ENCODE measurements at regions not wholly inside any gene's neighbourhood (a gene's known extent, or its start where the extent isn't known, plus 50 kb on each side); places are given as distances from the start of the nearest gene placed in this dataset.

DNA sequence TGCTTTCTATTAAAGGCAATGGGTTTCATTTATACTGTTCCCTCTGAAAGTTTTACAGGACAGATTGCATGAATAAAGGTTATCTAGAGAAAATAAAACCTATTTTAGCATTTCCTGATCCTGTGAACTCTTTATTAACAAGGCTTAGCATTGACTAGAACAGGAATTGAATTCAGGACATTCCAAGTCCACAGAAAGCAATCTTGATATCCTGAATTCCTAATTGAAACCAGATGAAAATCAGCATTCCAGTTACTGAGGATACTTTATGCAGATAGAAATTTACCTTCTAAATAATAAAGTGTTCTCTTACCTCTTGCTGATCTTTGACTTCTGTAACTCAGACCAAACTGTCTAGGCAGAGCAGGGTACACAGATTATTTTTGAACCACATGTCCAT lies 151.4 kb downstream of the ZNF518B start:
- TF ChIP-seq, protein P1, sequence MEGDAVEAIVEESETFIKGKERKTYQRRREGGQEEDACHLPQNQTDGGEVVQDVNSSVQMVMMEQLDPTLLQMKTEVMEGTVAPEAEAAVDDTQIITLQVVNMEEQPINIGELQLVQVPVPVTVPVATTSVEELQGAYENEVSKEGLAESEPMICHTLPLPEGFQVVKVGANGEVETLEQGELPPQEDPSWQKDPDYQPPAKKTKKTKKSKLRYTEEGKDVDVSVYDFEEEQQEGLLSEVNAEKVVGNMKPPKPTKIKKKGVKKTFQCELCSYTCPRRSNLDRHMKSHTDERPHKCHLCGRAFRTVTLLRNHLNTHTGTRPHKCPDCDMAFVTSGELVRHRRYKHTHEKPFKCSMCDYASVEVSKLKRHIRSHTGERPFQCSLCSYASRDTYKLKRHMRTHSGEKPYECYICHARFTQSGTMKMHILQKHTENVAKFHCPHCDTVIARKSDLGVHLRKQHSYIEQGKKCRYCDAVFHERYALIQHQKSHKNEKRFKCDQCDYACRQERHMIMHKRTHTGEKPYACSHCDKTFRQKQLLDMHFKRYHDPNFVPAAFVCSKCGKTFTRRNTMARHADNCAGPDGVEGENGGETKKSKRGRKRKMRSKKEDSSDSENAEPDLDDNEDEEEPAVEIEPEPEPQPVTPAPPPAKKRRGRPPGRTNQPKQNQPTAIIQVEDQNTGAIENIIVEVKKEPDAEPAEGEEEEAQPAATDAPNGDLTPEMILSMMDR (IDR thresholded peaks at IDR 0.05), result no peak
- TF ChIP-seq ZNF263 (CRISPR knock-in tag; IDR thresholded peaks at IDR 0.05; ENCODE audit: low read depth), result no peak
- TF ChIP-seq E2F1 (CRISPR knock-in tag; IDR thresholded peaks at IDR 0.05), result no peak
- TF ChIP-seq ZMAT4 (CRISPR knock-in tag; IDR thresholded peaks at IDR 0.05), result no peak
- no peak for TF ChIP-seq ESRRA (CRISPR knock-in tag; IDR thresholded peaks at IDR 0.05; ENCODE audit: borderline replicate concordance)
- no peak for TF ChIP-seq ZNF121 (CRISPR knock-in tag; IDR thresholded peaks at IDR 0.05)
- TF ChIP-seq, protein P2, sequence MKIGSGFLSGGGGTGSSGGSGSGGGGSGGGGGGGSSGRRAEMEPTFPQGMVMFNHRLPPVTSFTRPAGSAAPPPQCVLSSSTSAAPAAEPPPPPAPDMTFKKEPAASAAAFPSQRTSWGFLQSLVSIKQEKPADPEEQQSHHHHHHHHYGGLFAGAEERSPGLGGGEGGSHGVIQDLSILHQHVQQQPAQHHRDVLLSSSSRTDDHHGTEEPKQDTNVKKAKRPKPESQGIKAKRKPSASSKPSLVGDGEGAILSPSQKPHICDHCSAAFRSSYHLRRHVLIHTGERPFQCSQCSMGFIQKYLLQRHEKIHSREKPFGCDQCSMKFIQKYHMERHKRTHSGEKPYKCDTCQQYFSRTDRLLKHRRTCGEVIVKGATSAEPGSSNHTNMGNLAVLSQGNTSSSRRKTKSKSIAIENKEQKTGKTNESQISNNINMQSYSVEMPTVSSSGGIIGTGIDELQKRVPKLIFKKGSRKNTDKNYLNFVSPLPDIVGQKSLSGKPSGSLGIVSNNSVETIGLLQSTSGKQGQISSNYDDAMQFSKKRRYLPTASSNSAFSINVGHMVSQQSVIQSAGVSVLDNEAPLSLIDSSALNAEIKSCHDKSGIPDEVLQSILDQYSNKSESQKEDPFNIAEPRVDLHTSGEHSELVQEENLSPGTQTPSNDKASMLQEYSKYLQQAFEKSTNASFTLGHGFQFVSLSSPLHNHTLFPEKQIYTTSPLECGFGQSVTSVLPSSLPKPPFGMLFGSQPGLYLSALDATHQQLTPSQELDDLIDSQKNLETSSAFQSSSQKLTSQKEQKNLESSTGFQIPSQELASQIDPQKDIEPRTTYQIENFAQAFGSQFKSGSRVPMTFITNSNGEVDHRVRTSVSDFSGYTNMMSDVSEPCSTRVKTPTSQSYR (CRISPR knock-in tag; IDR thresholded peaks at IDR 0.05), result no peak
- TF ChIP-seq, protein P3, sequence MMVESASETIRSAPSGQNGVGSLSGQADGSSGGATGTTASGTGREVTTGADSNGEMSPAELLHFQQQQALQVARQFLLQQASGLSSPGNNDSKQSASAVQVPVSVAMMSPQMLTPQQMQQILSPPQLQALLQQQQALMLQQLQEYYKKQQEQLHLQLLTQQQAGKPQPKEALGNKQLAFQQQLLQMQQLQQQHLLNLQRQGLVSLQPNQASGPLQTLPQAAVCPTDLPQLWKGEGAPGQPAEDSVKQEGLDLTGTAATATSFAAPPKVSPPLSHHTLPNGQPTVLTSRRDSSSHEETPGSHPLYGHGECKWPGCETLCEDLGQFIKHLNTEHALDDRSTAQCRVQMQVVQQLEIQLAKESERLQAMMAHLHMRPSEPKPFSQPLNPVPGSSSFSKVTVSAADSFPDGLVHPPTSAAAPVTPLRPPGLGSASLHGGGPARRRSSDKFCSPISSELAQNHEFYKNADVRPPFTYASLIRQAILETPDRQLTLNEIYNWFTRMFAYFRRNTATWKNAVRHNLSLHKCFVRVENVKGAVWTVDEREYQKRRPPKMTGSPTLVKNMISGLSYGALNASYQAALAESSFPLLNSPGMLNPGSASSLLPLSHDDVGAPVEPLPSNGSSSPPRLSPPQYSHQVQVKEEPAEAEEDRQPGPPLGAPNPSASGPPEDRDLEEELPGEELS (CRISPR knock-in tag; IDR thresholded peaks at IDR 0.05), result no peak

All from WTC11 (cell line).